Left ventricle myocardium inferior (tissue), 1 donor: ENCODE measurements at regions not wholly inside any gene's neighbourhood (a gene's known extent, or its start where the extent isn't known, plus 50 kb on each side); places are given as distances from the start of the nearest gene placed in this dataset.

Experiments used
- DNase-seq: peaks from one replicate; pipeline ENCODE4 v3.0.0-alpha.2; 2020
- H3K27ac ChIP-seq: fragments of 200-600 bp; replicated peaks from 2 replicates; pipeline ENCODE4 v1.8.0; 2021
- H3K27me3 ChIP-seq: fragments of 200-600 bp; 2 replicates; pipeline ENCODE4 v1.8.0; 2021; ENCODE audit warnings: low read depth
- H3K36me3 ChIP-seq: fragments of 200-600 bp; 2 replicates; pipeline ENCODE4 v1.8.0; 2021
- H3K4me1 ChIP-seq: fragments of 200-600 bp; 2 replicates; pipeline ENCODE4 v1.8.0; 2021
- H3K4me3 ChIP-seq: fragments of 200-600 bp; 2 replicates; pipeline ENCODE4 v1.8.0; 2021; ENCODE audit warnings: mild to moderate bottlenecking, moderate library complexity
- H3K9me3 ChIP-seq: fragments of 200-600 bp; replicated peaks from 2 replicates; pipeline ENCODE4 v1.8.0; 2021
- intact Hi-C: fragments of 100-400 bp; cut with micrococcal nuclease; formaldehyde crosslinking; loops from one replicate; pipeline ENCODE4 v1.11.0; 2022
- TF ChIP-seq, protein P1 (sequence below): fragments of 200-600 bp; IDR thresholded peaks from 2 replicates; pipeline ENCODE4 v1.8.0; 2021; ENCODE audit warnings: antibody characterized with exemption, mild to moderate bottlenecking, borderline replicate concordance
- donor health status: DM: no; HTN: yes; CAD: no; lungs with severe emphysema.

DNA sequence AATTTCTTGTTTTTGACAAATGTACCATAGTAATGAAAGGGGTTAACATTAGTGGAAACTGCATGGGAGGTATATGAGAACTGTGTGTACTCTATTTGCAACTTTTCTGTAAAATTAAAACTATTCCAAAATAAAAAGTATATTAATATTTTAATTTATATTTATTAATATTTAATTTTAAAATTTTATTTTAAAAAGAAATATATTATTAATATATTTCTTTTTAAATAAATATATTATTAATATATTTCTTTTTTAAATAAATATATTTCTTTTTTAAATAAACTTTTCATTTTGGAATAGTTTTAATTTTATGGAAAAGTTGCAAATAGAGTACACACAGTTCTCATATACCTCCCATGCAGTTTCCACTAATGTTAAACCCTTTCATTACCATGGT lies 101.1 kb upstream of the SLC7A1 start:
- H3K9me3 ChIP-seq: no peaks in the 10 kb centered on the region
- H3K27ac ChIP-seq: no peak overlapping the region
- H3K4me1 ChIP-seq: no peaks in the 10 kb centered on the region
- DNase-seq: no peak
- H3K27me3 ChIP-seq: no peaks in the 10 kb centered on the region
- intact Hi-C loops: no loop called here
- no peaks in the 10 kb centered on the region for H3K36me3 ChIP-seq
- H3K4me3 ChIP-seq: no peak overlapping the region
- TF ChIP-seq, protein P1, sequence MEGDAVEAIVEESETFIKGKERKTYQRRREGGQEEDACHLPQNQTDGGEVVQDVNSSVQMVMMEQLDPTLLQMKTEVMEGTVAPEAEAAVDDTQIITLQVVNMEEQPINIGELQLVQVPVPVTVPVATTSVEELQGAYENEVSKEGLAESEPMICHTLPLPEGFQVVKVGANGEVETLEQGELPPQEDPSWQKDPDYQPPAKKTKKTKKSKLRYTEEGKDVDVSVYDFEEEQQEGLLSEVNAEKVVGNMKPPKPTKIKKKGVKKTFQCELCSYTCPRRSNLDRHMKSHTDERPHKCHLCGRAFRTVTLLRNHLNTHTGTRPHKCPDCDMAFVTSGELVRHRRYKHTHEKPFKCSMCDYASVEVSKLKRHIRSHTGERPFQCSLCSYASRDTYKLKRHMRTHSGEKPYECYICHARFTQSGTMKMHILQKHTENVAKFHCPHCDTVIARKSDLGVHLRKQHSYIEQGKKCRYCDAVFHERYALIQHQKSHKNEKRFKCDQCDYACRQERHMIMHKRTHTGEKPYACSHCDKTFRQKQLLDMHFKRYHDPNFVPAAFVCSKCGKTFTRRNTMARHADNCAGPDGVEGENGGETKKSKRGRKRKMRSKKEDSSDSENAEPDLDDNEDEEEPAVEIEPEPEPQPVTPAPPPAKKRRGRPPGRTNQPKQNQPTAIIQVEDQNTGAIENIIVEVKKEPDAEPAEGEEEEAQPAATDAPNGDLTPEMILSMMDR: no peak

DNA sequence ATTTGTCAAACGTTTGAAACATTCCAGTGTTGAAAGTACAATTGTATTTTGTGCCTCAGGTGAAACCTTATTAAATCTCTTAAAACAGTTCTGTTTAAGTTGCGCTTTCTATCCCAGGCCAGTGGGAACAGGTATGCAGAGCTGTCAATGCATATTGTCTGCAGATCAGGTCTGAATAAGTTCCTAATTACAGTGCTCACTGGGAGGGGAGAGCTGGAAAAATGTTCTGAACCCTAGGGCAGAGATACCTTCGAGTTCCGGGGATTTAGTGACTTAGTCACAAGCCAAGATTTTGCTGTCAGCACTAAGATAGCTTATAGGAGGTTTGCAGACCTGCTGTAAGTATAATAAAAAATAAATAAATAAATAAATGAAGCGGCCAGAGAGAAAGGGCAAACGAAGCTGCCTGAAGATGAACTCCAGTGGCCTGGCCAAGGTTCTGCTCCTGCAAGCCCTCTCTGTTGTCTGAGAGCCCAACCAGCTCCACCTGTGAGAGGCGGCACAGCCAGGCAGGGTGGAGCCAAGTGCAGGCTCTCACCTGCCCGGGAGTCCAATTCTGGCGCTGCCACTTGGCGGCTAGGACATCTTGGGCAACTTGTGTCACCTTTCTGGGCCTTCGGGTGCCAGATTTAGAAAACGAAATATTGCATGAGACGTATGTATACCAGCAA lies 97.9 kb upstream of the SLC7A1 start:
- H3K4me3 ChIP-seq: no peak overlapping the region
- TF ChIP-seq, protein P1: no peak

DNA sequence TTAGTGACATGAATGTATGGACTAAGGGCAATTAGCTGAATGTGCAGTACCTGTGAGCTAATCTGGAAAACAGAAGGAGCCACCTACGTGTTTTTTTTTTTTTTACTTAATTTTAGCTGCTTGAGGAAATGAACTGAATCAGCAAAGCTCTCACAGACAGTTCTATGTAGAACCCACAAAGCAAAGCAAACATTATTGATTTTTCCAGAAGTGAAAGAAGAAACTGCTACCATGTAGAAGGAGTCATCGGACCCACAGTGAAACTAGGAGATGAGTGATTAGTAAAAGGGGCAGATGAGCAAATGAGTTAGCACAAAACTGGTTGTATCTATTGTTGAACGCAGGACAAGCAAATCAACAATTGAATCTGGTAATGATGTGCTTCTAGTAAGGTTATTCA lies 94.1 kb upstream of the SLC7A1 start:
- DNase-seq: no peak
- intact Hi-C loops: no loop called here
- no peaks in the 10 kb centered on the region for H3K36me3 ChIP-seq
- no peaks in the 10 kb centered on the region for H3K4me1 ChIP-seq
- TF ChIP-seq, protein P1: no peak
- H3K4me3 ChIP-seq: no peak overlapping the region
- H3K9me3 ChIP-seq: no peaks in the 10 kb centered on the region
- H3K27ac ChIP-seq: no peak overlapping the region
- no peaks in the 10 kb centered on the region for H3K27me3 ChIP-seq

More for the DNA sequence above, 97.9 kb upstream of the SLC7A1 start:
- H3K27me3 ChIP-seq: no peaks in the 10 kb centered on the region
- H3K4me1 ChIP-seq: no peaks in the 10 kb centered on the region
- intact Hi-C loops: no loop called here
- no peak for DNase-seq
- no peaks in the 10 kb centered on the region for H3K9me3 ChIP-seq
- no peak overlapping the region for H3K27ac ChIP-seq
- no peaks in the 10 kb centered on the region for H3K36me3 ChIP-seq

DNA sequence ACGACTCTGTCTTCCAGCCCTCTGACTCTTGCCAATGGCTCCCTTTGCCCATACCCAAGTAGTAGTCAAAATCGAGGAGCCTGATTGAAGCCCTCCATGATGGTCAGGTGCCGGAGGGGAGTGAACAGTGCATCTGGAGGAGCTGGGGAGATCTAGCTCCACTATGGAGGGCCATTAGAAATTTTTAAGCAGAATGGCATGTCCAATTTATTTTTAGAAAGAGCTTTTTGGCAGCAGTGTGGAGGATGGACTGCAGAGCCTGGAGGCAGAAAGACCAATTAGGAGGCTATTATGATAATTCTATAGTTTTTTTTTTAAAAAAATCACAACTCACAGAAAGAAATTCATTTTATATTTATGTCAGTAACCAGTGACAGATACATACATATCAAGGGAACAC lies 92.7 kb upstream of the SLC7A1 start:
- no peak for DNase-seq
- H3K4me3 ChIP-seq: no peak overlapping the region
- H3K9me3 ChIP-seq: peaks cover 12% of the 10 kb centered on the region
- no peak overlapping the region for H3K27ac ChIP-seq
- TF ChIP-seq, protein P1: no peak
- H3K4me1 ChIP-seq: no peaks in the 10 kb centered on the region
- intact Hi-C loops: no loop called here
- H3K36me3 ChIP-seq: no peaks in the 10 kb centered on the region
- no peaks in the 10 kb centered on the region for H3K27me3 ChIP-seq

DNA sequence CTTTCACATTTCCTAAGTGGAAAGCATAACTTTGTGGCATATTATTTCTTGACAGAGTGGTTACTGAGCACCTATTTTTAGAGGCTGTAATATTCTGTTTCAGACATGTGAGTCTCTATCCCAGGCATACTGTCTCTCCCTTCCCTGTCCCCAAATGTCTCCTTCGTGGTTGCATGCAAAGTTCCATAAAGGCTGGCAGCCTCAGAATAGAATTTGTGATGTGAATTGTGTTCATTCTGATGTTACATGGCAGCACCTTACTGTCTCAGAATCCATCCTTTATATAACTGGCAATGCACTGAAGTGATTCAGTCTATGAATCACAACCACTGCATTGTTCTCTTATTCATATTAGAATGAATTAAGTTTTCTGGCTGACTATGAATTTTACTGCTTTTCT lies 89.0 kb upstream of the SLC7A1 start:
- intact Hi-C loops: no loop called here
- DNase-seq: no peak
- no peaks in the 10 kb centered on the region for H3K27me3 ChIP-seq
- TF ChIP-seq, protein P1: no peak
- H3K36me3 ChIP-seq: no peaks in the 10 kb centered on the region
- no peak overlapping the region for H3K4me3 ChIP-seq
- H3K9me3 ChIP-seq: peaks cover 13% of the 10 kb centered on the region
- peaks cover 3% of the 10 kb centered on the region for H3K4me1 ChIP-seq
- H3K27ac ChIP-seq: peak overlapping the region; percentile 27
